ENCODE measurements at regions not wholly inside any gene's neighbourhood (a gene's known extent, or its start where the extent isn't known, plus 50 kb on each side); places are given as distances from the start of the nearest gene placed in this dataset.

DNA sequence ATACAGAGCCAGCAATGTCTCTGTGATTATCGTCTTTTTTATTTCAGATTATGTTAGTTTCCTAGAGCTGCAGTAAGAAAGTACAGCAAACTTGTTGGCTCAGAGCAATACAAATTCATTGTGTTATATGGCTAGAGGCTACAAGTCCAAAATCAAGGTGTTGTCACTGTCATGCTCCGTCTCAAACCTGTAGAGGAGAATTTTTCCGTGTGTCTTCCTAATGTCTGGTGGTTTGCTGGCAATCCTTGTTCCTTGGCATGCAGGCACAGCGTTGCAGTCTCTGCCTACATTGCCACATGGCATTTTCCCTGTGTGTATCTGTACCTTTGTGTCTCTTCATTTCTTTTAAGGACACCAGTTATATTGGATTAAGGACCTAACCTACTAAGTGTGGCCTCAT is 244.4 kb downstream of the LRRIQ3 start:
- no peak for DNase-seq

DNA sequence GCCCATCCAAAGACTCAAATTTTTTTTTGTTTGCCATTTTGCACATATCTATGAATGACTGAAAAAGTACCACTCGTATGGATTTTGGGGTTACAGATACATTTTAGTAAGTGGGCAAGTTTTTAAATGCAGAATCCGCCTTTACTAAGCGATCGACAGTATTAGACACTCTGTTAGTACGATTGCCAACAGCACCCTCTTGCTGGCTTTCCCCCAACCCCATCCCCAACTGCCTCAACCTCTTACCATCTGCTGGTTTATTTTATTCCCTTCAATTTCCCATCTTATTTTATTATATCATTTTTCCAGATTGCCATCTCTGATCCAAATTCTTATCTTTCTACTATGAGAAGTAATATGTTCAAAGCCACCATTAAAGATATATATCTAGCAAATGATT is 244.8 kb downstream of the LRRIQ3 start:
- no peak for DNase-seq

DNA sequence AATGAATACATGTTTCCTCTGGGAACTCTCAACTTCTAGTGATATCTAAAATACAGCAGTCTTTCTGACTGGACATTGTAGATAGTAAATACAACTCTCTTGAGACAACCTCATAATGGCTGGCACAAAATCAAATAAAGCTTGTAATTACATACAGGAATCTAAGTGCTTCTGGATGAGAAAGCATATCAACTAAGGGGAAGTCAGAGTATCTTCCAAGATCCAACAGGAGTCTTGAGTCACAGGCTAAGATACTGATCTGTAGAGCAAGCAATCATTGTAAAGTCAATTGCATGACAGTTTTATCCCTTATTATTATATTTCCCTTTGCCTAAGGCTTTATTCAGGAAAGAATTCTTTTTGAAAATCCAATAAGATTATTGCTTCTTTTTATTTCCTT is 249.9 kb downstream of the LRRIQ3 start:
- no peak for DNase-seq

- no peak for DNase-seq
These were observed 251.0 kb downstream of the LRRIQ3 start for GRCh38 chr1:73947009-73947408.

GRCh38 chr1:73943270-73943669 is 254.7 kb downstream of the LRRIQ3 start:
- no peak for DNase-seq

GRCh38 chr1:73930293-73930692 is 267.7 kb downstream of the LRRIQ3 start:
- DNase-seq: no peak

DNA sequence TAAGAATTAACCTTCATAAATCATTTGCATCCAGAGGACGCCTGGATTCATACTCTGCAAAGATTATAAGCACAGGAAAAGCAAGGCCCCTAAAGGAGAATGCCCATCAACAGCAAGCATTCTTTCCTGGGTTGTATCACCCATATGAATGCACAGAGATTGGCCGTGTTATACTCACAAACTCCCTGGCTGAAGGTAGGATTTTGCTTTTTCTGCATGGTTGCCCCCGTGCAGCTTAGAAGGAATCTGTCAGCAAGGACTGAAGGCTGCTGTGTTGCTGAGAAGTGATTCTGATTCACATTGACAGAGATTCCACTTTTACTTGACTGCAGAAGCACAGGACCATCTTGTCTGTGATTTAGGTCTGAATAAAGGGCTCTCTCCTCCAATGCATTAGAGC is 283.0 kb downstream of the LRRIQ3 start:
- DNase-seq: no peak

- DNase-seq: no peak
These were observed 285.0 kb downstream of the LRRIQ3 start for GRCh38 chr1:73913025-73913424.

- DNase-seq: no peak
These were observed 286.1 kb downstream of the LRRIQ3 start for GRCh38 chr1:73911849-73912248.

- no peak for DNase-seq
These were observed 287.5 kb downstream of the LRRIQ3 start for GRCh38 chr1:73910466-73910865.

GRCh38 chr1:73910062-73910461 is 287.9 kb downstream of the LRRIQ3 start:
- DNase-seq: no peak

DNA sequence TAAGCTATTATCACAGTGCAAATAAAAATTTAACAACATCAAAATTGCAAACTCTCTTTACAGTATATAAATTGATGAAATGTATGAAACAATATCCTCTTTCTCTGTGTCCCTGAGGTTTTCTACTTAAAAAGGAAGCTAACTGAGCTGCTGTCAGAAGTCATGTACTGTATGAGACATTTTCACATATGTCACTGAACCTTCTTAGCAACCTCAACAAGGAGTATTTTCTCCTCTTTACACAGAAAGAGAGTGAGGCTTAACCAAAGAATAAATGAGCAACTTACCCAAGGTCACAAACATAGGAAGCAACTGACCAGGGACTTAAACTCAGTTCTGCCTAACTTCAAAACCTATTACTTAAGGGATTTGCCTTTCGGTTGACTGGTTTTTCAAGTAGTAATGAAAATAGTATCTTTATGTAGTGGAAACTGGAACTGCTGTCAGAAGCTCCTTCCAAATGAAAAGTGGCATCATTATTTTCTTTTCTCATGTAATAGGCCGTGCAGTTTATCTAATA is 288.9 kb downstream of the LRRIQ3 start:
- no peak for DNase-seq

DNA sequence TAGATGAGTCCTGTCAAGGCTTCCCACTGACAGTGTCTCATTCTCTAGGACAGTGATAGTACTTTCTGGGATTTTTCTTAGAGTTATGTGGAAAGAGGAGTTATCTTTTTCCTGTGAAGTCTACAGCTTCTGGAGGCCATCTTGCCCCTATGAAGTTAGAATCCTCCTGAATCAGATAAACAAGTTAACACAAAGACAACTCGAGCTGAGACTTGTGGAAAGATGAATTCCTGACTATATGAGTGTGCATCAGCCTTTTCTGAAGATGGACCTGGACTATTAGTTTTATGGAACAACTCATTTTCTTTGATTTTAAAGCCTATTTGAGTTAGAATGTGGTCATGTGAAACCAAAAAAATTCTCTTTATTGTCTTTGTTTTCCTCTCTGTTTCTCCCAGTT is 290.9 kb downstream of the LRRIQ3 start:
- DNase-seq: no peak

DNA sequence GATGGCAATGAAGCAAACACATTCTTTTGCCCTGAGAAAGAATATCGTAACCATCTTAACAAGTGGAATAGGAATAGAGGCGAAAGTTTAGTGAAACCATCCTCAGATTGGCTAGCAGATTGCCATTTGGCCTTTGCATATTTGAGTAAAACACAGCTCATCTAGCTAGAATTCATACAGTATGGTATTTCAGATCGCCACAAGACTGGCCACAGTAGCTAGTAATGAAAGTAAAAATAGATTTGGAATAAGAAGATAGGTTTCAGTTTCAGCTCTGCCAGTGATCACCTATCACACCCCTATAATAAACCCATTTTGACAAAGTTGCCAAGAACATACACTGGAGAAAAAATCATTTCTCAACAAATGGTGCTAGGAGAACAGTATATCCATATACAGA is 294.9 kb downstream of the LRRIQ3 start:
- DNase-seq: no peak

- DNase-seq: no peak
These were observed 296.2 kb downstream of the LRRIQ3 start for GRCh38 chr1:73901738-73902137.

GRCh38 chr1:73899311-73899710 is 298.7 kb downstream of the LRRIQ3 start:
- DNase-seq: no peak

DNA sequence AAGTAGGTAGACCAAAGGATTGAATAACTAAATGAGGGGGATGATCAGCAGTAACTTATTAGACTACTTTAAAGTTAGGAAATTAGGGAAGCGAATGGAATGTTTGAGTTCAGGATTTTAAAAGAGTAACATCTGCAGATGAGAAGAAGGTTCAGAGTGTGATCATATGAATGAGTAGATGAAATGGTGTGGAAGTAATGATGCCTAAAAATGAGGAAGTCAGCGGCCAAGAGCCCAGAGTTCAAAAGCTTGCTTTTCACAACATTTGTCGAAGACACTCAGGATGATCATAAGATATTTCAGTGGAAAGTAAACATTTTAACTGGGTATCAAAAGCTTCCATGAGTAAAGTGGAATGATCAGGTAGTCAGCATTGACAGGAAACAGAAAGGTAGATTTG is 299.4 kb downstream of the LRRIQ3 start:
- DNase-seq: no peak

DNA sequence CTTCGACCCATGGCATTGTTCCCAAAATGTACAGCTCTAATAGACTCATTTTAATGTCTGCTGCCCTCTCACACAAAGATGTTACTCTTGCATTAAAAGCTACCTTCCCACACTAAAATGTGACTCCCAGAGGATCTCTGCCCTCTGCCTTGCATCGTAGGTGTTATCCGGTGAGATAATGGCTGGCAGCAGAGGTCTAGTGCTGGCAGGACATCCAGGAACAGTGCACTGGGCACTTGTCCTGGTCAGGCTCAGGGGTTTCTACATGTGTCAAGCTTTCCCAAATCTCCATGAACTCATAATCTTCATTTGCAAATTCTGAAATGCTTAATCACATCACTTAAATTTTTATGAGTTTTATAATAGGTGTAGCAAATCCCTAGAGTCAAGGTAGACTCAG is 310.6 kb downstream of the LRRIQ3 start:
- DNase-seq: no peak

DNA sequence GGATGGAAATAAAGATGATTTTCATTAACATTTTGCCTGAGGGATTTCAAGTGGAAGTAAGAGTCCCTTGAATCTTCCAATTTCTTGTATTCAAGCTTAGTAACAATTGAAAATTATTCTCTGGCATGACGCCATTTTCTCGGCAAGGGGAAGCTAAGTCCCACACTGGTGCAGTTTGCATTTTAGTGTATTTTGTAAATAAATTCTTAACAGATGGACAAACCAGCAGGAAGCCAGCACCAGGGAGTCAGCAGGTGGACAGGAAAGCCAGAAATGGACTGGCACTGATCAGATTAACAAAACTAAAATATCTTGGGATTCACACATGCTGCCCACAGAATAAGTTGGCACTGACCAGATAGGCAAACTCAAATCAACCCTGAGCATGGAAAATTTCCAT is 311.3 kb downstream of the LRRIQ3 start:
- DNase-seq: no peak

GRCh38 chr1:73874806-73875205 is 323.2 kb downstream of the LRRIQ3 start:
- DNase-seq: no peak

DNA sequence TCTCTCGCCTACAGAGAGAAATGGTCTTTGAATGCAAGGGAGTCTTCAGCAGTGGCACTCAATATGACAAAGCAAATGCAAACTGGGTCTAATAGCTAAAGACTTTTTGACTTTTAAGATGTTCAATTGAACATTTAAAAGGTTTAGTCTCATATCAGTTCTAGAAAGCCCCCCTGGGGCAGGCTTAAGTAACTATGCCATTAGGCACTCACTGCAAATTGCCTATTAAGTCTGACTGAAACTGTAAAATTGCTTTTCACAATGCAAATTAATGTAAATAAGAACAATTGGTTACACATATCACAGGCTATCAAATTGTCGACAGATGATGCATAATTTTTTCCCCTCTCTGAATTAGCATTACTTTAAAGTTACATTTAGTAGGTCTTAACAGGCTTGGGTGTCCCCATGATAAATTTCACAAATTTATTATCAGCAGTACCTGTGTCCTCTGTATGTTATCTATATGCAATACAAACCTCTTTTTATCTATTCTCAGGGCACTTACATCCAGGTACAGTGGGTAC is 329.1 kb downstream of the LRRIQ3 start:
- no peak for DNase-seq

DNA sequence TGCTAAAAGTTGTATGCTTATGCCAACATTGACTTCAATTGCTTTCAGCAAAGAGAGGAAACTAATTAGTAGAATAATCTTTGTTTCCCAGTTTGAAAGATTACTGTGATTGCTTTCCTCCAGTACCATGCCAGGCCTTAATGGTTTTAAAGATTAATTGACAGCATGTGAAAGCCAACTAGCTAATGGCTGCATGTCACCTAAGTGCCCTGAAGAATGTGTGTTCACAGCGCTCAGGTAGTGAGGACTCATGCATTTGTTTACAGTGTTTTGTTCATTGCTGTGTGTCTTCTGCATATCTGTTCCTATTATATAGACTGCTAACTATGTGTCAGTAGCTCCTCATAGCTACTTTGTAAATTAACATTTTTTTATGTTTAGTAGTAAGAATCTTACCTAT is 335.6 kb downstream of the LRRIQ3 start:
- no peak for DNase-seq

GRCh38 chr1:73860421-73860950 is 337.5 kb downstream of the LRRIQ3 start:
- no peak for DNase-seq

DNA sequence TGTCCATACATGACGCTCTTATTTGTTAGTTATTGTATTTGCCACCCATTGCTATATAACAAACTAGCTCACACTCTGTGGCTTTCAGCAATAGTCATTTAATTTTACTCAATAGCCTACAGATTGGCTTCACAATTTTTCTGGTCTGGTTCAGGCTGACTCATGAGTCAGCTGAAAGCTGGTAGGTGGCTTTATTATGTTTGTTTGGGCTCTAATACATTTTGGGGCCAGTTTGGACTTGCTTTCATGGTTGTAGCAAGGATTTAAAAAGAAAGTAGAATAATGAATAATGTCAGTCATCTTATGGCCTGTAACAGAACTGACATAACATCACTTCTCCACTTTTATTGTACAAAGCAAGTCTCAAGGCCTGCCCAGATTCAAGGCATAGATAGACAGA is 338.7 kb downstream of the LRRIQ3 start:
- no peak for DNase-seq

GRCh38 chr1:73854527-73854926 is 343.4 kb downstream of the LRRIQ3 start:
- no peak for DNase-seq

Measured in CD4-positive, alpha-beta T cell treated with Interleukin-1 beta for 1 hour (primary cell).